ENCODE measurements at regions not wholly inside any gene's neighbourhood (a gene's known extent, or its start where the extent isn't known, plus 50 kb on each side); places are given as distances from the start of the nearest gene placed in this dataset.

- Histone ChIP-seq H3F3A (ENCODE audit: insufficient read depth, low read length, poor library complexity, severe bottlenecking) (no peaks in the 10 kb centered on the region), H3K36me3 (ENCODE audit: insufficient read depth, low read length) (no peaks in the 10 kb centered on the region), H3K79me2 (replicated peaks; ENCODE audit: insufficient read depth, low read length) (no peaks in the 10 kb centered on the region), H3K9me2 (ENCODE audit: insufficient read depth, low read length) (no peaks in the 10 kb centered on the region), H4K20me1 (ENCODE audit: insufficient read depth) (no peaks in the 10 kb centered on the region), H3K27ac (ENCODE audit: low read length) (no peak overlapping the region), H3K9me3 (ENCODE audit: low read length) (no peaks in the 10 kb centered on the region), H3K4me2 (ENCODE audit: low read length) (no peak overlapping the region), H3K27me3 (ENCODE audit: insufficient read depth, low read depth, low read length) (no peaks in the 10 kb centered on the region), H2AFZ (ENCODE audit: low read depth, low read length) (no peak overlapping the region), H3K4me3 (ENCODE audit: low read length) (no peak overlapping the region), H3K9ac (ENCODE audit: low read length) (no peak overlapping the region)
- TF ChIP-seq POLR2AphosphoS5 (IDR thresholded peaks at IDR 0.05) (no peak), TAF1 (IDR thresholded peaks at IDR 0.05; ENCODE audit: low read depth) (no peak), MXI1 (conservative IDR thresholded peaks at IDR 0.05; ENCODE audit: poor library complexity, severe bottlenecking) (no peak), CTCF (IDR thresholded peaks at IDR 0.05; ENCODE audit: poor library complexity, severe bottlenecking) (no peak), RAD21 (conservative IDR thresholded peaks at IDR 0.05) (no peak), SMC3 (conservative IDR thresholded peaks at IDR 0.05; ENCODE audit: poor library complexity) (no peak), EZH2 (IDR thresholded peaks at IDR 0.05; ENCODE audit: borderline replicate concordance, insufficient read depth, low read length, poor library complexity, severe bottlenecking) (no peak), REST (IDR thresholded peaks at IDR 0.05; ENCODE audit: borderline replicate concordance) (no peak), EP300 (conservative IDR thresholded peaks at IDR 0.05; ENCODE audit: poor library complexity, severe bottlenecking) (no peak)
Measured at GRCh38 chr17:79280866-79281572, 206.4 kb downstream of the ENGASE start.

GRCh38 chr17:79280010-79280409, 205.4 kb downstream of the ENGASE start:
- Histone ChIP-seq H3K4me2 (ENCODE audit: low read length) (no peak overlapping the region), H3K36me3 (ENCODE audit: insufficient read depth, low read length) (no peaks in the 10 kb centered on the region), H3K9me3 (ENCODE audit: low read length) (no peaks in the 10 kb centered on the region), H3K27ac (ENCODE audit: low read length) (no peak overlapping the region), H3K79me2 (replicated peaks; ENCODE audit: insufficient read depth, low read length) (no peaks in the 10 kb centered on the region), H3K27me3 (ENCODE audit: insufficient read depth, low read depth, low read length) (no peaks in the 10 kb centered on the region), H3K9ac (ENCODE audit: low read length) (no peak overlapping the region), H3K9me2 (ENCODE audit: insufficient read depth, low read length) (no peaks in the 10 kb centered on the region), H3K4me3 (ENCODE audit: low read length) (no peak overlapping the region), H4K20me1 (ENCODE audit: insufficient read depth) (no peaks in the 10 kb centered on the region), H3F3A (ENCODE audit: insufficient read depth, low read length, poor library complexity, severe bottlenecking) (no peaks in the 10 kb centered on the region), H2AFZ (ENCODE audit: low read depth, low read length) (no peak overlapping the region)
- no peak for TF ChIP-seq CTCF (IDR thresholded peaks at IDR 0.05; ENCODE audit: poor library complexity, severe bottlenecking)
- no peak for TF ChIP-seq RAD21 (conservative IDR thresholded peaks at IDR 0.05)
- TF ChIP-seq POLR2AphosphoS5 (IDR thresholded peaks at IDR 0.05), result no peak
- TF ChIP-seq TAF1 (IDR thresholded peaks at IDR 0.05; ENCODE audit: low read depth), result no peak
- no peak for TF ChIP-seq MXI1 (conservative IDR thresholded peaks at IDR 0.05; ENCODE audit: poor library complexity, severe bottlenecking)
- TF ChIP-seq SMC3 (conservative IDR thresholded peaks at IDR 0.05; ENCODE audit: poor library complexity), result no peak
- no peak for TF ChIP-seq EP300 (conservative IDR thresholded peaks at IDR 0.05; ENCODE audit: poor library complexity, severe bottlenecking)
- no peak for TF ChIP-seq EZH2 (IDR thresholded peaks at IDR 0.05; ENCODE audit: borderline replicate concordance, insufficient read depth, low read length, poor library complexity, severe bottlenecking)
- TF ChIP-seq REST (IDR thresholded peaks at IDR 0.05; ENCODE audit: borderline replicate concordance), result no peak

All from neural cell (in vitro differentiated cells).